Femur (tissue), 1 donor: ENCODE measurements at regions not wholly inside any gene's neighbourhood (a gene's known extent, or its start where the extent isn't known, plus 50 kb on each side); places are given as distances from the start of the nearest gene placed in this dataset.
"Not testable (repeated sequence)": the region's sequence is repeated elsewhere in the genome, so short reads cannot be mapped to it uniquely, and the experiment has no call there.

Source experiments
- DNase-seq: peaks from one replicate; pipeline ENCODE4 v3.0.0-alpha.2; 2017

DNA sequence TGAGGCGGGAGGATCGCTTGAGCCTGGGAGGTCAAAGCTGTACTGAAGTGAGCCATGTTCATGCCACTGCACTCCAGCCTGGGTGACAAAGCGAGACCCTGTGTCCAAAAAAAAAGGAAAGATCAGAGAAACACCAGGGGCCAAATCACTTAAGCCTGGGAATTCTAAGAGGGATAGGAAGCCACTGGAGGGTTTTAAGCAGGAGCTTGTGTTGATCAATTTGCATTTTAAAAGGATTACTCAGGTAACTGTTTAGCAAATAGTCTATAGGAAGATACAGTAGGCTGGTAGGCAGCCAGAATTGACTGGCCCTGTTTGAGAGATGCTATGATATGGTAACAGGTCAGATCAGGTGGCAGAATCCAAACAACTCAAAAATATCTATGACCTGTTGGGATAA, 162.7 kb downstream of the SPTSSA start:
- DNase-seq = no peak

DNA sequence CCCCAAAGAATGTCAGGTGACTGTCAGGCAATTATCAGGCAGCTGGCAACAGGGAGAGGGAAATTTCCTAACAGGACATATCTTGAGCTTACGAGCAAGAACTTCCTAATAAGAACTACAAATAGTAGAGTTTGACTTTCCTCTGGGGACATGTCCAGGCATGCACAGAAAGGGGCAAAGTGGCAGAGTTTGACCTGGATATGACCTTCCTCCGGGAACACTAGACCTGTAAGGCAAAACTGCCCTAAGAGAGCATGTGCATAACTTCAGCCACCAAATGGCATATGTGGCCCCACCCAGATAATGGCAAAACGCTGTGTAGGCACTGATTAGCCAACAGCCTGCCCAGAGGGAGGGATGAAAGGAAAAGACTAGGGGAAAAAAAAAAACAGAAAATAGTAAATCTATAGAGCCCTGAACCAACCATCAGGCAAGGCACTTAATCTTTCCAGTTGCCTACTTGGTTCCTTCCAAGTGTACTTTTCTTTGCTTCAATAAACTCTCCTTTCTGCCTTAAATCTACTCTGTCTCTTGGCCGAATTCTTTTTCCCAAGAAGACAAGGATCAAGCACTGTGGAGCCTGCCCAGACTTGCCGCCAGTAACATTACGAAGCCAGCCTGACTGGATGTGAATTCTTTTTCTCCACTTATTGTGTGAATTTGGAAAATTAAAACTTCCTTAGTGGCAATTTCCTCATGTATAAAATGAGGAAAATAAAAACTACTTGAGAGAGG, 164.1 kb downstream of the SPTSSA start:
- DNase-seq = no peak

DNA sequence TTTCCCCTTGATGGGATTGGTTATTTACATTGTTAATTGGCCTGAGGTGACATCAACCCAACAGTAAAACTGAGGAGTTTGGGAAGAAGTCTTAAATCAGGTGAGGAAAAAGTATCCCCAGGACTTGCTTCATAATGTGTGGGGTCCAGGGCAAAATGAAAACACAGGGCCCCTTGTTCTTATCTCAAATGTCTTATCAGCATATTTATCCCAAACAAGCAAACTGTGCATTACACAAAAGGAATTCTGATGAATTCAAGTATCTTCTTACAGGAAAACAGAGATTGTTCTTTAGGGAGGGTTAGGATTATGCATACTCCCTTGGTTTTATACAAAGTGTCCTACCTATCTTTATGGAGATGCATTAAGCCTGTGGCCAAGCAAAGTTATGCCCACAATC, 178.4 kb downstream of the SPTSSA start:
- DNase-seq = no peak

DNA sequence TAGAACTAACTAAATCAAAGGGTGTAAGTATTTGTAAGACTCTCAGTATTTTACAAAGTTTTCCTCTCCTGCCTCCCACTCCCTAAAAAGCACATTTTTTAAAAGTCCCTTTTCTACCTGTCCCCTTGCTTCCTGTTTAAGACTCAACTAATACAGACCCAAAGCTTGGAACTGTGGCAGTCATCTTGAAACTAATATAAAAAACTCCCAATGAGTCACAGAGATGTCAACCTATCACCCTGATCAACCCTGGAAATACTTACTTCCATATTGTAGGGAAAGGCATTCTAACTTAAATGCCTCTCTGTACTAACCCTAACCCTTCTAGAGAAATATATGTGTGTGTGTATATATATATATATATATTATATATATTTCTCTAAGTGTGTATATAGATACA, 184.8 kb downstream of the SPTSSA start:
- no peak for DNase-seq

DNA sequence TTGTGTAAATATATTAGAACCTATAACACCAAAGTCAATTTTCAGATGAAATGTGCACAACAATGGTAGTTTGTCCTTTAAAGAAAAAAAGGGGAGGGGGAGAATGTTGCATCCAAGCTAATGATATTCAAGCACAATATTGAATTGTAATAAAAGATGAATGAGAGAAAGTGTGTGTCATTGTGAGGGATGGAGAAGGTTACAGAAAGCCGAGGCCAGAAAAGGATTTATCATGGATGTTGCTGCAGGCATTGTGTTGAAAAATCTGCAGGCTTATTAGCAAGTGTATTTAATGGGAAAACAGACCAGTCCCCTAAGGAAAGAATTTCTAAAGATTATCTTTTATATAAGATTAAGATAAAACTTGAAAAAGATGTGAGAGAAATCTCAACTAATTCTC, 186.5 kb downstream of the SPTSSA start:
- no peak for DNase-seq

DNA sequence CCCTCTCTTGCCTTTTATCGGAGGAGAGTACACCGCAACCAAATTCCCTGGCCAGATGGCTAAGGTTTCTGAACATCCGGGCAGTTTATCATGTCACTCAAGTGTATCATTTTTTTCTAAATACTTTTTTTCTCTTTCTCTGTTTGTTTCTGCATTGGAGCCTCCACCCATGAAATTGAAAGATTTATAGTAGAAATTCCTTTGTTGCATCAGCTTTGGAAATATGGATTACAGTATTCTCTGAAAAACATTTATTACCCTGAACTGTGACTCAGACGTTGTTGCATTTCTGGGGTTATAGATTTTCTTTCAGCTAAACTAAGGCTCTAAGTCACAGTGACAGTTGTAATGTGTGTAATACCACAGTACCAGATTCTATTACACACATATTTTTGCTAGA, 187.0 kb downstream of the SPTSSA start:
- DNase-seq = no peak

DNA sequence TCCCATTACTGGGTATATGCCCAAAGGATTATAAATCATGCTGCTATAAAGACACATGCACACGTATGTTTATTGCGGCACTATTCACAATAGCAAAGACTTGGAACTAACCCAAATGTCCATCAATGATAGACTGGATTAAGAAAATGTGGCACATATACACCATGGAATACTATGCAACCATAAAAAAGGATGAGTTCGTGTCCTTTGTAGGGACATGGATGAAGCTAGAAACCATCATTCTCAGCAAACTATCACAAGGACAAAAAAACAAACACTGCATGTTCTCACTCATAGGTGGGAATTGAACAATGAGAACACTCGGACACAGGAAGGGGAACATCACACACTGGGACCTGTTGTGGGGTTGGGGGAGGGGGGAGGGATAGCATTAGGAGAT, 188.3 kb downstream of the SPTSSA start:
- not testable (repeated sequence) for DNase-seq

DNA sequence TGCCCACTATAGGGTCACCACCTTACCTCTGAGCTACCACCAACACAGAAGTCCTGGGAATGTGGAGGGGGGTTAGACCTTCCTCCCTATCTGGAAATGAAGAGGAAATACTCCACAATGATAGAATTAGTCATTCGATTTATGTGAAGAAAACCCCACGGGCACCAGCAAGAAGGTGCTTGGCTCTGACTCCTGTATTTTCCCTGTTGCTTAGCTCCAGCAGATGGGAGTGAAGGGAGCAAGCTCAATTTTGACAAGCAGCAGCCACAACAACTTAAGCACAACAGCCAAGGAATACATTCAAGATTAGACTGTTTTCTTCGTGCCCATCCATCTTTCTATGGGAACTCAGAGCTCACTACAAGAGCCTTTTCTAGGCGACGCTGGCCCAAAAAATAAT, 191.7 kb downstream of the SPTSSA start:
- DNase-seq = no peak

DNA sequence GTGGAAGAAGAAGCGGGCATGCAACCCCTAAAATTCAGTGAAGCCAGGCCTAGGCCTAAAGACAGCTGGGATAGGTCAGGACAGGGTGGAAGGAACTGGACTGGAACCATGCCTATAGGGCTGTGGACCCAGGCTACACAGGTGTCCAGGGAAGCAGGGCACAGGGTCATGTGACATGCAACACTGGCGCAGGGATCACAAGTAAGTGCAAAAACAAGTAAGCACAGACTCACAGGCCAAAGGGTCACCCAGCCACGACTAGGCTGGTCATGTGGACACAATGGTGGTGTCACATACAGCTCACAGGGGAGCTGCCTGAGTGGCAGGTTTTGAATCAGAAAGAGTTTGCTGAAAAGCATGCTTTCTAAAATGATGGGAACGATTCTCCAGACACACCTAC, 195.7 kb downstream of the SPTSSA start:
- DNase-seq = no peak

DNA sequence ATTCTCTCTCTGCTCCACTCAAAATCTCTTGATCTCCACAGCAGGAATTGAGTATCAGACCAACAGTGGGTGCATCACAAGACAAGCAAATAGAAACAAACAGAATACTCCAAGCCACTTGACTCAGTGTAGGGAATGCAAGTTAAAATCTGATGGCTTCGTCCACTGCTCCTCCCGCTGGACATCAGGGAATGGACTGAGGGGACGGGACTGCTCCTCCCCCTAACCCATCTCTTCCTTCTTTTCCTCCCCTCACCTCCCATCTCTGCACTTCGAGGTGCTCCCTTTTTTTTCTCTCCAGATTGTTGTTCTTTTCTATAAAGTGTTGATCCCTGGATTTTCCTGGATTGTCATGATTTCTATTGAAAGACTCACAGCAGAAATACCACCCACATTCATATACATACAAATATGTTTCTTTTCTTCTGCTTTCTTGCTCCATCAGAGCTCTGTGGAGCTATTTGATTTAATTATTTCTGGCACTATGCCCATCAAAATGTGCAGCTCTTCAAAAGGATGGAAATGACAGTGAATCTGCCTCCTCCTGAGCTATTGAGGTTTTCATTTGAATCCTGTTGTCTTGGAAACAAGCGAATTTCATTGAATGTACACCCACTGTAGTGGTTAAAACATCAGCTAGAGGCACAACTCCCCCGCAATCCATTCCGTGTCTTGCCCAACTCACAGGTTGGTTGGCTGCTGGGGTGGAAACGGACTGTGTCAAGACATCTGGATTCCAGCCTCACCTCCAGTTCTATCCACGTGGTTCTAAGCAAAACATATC, 199.7 kb downstream of the SPTSSA start:
- DNase-seq = no peak

DNA sequence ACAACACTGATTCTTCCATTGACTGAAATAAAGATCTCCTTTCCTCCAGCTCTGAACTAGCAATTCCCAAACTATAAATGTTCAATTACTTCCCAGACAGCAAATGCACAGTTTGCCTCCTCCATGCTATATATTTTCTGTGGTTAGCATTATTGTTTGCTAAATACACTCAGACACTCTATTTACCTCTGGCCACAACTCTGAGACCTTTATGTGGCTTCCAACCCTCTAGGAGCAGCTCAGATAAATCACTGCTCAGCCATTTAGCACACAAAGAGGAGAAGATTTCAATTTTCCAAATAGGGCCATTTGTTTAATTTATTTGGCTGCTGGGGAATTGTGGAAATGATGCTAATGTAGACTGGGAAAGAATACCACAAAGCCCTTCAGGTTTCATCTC, 202.0 kb downstream of the SPTSSA start:
- DNase-seq = no peak

DNA sequence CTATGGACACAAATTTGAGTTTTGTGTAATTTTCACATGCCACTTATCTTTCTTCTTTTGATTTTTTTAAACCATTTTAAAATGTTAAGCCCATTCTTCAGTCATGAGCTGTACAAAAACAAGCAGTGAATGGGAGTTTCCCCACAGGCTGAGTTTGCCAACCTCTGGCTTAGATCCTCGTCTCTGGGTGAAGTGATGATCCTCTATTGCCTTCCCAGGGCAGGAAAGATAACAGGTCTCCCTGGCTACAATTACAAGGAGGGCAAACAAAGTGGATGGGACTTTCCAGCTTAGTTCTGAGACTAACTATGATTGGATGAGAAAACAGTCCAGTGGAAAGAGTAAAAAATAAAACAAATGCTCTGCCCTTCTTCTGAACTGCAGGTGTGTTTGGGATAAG, 203.7 kb downstream of the SPTSSA start:
- DNase-seq = no peak

DNA sequence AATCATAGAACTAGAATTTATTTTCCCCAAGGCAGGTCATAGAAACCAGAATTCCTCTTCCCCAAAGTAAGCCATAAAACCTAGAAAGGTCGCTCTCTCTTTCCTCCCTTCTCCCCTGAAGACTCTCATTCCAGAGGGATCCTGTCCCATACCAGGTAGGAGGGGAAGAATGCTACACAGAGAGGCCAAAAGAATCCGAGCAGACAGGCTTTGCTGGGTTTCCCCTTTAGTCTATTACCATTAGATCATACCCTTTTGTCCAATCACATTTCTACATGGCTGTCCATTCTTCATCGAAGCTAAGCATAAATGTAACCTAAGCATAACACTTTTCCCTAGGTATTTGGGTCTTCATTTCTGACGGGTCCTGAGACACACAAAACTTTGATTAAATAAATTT, 204.5 kb downstream of the SPTSSA start:
- DNase-seq = no peak

DNA sequence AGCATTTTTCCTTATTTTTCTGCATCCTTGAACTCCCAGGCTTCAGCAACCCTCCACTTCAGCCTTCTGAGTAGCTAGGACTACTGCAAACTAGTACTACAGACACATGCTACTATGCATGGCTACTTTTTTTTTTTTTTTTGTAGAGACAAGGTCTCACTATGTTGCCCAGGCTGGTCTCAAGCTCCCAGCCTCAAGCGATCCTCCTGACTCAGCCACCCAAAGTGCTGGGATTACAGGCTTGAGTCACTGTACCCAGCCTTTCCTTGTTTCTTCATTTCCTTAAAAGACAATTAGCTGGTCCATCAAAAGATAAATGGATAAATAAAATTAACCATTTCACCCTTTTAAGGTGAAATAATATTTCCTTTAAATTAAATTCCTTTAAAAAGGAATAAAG, 205.8 kb downstream of the SPTSSA start:
- no peak for DNase-seq

DNA sequence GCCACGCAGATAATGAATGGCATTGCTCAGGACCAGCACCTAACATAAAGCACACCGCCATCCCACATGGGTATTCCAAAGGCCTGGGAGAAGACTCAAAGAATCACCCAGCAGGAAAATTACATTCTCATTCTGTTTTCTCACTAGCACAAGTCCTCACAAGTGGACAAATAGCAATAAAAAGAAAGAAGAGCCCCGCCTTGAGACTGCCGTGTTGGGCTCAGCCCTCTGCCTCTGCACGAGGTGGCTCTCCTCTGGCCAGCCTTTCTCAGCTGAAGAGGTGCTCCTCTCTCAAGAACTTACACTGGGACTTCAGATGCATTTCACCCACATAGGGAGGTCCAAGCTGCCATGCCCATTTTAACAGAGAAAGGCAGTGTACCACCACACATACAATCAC, 207.5 kb downstream of the SPTSSA start:
- no peak for DNase-seq

DNA sequence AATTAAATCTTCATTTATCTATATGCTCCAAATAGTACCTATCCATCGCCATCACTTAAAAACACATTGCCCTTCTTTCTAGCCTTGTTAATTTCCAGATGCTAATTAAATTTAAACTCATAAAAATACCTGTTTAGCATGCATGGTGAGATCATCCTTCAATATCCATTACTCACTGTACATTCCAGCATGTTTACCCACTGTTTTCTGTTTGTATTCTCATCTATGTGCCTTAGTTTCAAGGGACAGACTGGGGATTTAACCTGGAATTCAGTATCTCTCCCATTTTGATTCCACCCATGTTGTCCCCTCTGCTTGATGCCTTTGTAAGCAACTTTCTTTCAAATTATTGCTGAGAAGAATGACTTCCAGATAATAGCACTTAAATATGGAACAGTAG, 208.0 kb downstream of the SPTSSA start:
- no peak for DNase-seq

DNA sequence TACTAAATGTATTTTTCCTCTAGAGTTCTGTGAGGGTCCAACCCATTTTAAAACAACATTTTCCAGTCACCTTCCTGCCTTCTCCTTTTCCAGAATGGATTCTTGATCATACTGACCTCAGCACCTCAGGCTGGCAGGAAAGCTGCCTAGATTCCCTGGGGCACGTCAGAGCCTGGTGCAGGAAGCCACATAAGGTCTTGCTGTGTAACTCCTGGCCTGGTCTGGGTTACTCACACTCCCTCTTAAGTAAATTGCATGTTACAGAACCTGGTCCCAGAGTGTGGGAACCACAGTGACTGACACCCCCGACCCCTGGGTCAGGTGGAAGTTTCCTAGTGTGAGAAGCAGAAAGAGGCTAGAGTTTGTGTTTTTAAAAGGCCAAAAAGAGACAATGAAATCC, 209.8 kb downstream of the SPTSSA start:
- DNase-seq = no peak

DNA sequence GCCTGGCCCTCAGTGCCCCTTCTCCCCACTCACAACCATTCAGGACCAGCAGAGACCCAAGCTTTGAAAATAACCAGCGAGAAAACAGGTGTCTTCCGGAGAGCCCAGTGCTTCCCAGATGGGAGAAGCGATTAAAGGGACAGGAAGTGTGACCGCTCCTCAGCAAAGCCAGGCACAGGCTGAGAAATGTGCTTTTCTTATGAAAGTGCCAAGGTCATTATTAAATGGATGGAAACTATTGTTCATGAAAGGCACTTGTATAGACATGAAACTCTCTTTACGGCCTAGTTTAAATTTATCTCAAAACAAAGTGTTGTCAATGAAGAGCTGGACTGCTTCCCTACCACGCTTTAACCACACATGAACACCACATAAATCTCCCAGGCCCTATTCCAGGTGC, 210.4 kb downstream of the SPTSSA start:
- no peak for DNase-seq

DNA sequence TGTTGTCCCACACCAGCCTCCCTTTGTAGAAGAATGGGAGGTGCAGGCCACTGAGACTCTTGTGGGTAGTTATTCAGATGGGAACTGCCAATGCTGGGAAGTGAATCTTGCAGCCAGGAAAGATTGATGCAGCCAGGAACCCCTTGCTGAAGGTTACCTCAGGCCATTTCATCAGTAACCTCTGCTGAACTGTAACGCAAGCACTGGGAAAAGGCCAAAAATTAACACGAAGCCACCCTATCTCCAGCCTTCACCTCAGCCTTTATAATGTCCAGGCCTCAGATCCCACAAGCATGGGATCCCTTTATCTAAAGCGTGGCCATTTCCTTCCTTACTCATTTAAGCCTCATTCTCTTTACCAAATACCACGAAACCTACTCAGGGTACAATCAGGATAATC, 211.1 kb downstream of the SPTSSA start:
- DNase-seq = no peak

DNA sequence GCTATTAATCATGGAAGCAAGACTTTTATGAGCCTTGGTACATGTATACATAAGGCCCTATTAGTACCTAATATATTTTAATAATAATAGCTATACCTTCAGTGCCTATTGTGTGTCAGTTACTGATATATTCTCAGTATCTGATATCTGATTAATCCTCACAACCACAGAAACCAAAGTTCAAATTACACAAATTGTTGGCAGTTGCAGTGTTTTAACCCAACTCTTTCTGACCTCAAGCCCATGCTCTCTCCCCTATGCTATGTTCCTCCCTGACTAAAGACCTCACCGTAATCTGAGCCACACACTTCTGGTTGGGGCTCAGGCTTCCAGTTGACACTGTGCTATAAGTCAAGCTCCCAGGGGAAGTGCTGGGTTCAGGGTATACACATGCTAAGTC, 214.4 kb downstream of the SPTSSA start:
- DNase-seq = no peak

DNA sequence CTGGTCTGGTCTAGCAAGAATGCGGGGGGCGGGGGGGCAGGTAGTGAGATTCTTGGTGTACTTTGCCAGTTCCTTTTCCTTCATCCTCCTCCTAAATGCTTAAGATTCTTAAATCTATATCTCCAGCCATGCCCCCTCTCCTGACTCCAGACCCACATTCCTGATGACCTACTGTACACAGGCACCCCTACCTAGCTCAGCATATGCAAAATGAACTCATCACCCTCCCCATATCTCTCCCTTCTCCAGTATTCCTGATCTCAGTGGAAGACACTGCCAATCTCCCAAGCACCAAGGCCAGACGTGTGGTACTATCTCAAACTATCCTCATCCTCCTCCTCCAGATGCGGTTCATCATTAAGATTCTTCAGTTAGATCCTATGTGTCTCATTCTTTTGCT, 215.8 kb downstream of the SPTSSA start:
- DNase-seq = no peak

DNA sequence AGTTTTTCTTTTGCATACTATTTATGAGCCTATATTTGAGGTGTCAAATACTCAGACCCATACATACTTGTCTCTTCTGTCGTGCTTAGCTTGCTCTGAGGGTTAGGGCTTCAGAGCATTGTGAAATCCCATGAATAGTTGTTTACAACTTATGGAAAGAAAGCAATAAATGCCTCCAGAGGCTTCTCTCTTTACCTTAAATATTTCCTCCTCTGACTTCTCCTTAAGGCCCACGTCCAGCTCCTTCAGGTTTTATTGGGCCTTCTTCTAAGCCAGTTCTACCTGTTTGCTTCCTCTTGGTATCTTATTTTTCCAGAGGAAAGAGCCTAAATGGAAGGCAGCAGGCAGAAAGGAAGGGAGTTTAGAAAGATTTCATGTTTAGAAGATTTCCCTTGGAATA, 218.6 kb downstream of the SPTSSA start:
- DNase-seq = no peak

DNA sequence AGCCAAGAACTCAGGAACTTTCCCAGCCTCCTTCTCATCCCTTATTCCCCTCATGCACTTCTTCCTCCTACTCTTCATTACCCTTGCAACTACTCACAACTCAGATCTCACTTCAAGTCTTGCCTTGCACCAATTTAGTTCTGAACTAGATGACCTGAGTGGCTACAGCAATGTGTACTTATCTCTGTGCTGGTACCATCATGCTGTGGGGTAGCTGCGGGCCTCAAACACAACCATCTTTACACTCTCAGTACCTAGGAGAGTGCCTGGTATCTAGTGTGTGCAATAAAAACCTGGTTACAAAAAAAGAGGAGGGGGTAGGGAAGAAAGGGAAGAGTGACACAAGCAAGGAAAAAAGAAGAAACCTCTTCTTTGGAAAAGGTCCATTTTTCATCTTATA, 219.0 kb downstream of the SPTSSA start:
- no peak for DNase-seq

DNA sequence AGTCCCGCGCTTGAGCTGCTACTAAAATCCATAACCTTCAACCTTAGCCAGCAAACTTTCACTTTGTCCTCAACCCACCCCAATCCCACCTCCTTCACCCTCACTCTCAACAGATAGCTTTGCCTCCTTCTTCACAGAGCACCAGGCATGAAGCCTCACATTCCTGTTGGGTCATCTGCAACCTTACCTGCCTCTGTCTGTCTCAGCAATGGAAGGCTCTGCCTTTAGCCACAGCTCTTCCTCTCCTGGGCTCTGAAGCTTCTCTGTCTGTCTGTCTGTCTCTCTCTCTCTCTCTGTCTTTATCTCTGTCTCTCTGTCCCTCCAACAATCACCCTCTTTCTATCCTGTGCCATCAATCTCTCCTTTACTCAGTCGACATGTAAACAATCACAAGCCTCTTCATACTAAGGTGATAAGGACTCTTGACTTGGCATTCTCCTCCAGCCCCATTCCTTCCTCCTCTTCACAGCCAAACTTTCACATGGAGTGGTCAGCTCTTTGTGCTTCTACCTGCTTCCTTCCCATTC, 220.8 kb downstream of the SPTSSA start:
- DNase-seq = no peak

DNA sequence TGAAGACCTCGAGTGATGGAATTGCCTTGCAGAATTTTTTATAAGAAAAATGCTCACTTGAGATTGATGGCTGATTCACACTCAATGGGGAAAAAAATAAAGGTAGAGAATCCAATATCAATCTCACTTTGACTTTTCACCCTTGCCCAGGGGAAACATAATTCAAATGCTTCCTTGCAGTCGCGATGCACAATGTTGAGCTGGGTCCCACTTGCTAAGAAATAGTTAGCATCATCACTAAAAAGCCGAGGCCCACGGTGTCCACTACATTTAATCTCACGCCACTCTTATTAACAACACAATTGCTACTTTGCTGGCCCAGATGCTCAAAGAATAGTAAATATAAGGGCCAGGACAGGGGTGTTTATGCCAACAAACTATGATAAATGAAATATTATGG, 223.4 kb downstream of the SPTSSA start:
- DNase-seq = no peak
